Central memory CD8-positive, alpha-beta T cell (primary cell): ENCODE measurements at regions not wholly inside any gene's neighbourhood (a gene's known extent, or its start where the extent isn't known, plus 50 kb on each side); places are given as distances from the start of the nearest gene placed in this dataset.

Experiments used
- ATAC-seq: fragments of 150-1000 bp; cut with Tn5 transposase; replicated peaks from 2 replicates; pipeline ENCODE4 v1.10.0; 2022; ENCODE audit warnings: mild to moderate bottlenecking, moderate FRiP score, moderate number of reproducible peaks; ENCODE audit not compliant: poor library complexity, severe bottlenecking; ENCODE audit errors: extremely low read depth
- DNase-seq, 2 donors: peaks; one replicate each; pipeline ENCODE4 v3.0.0; 2021; ENCODE audit warnings: low spot score in 2 of 2
- H3K27ac Mint-ChIP-seq: one replicate; pipeline ENCODE4 v1.8.0; 2022; ENCODE audit warnings: low read depth, mild to moderate bottlenecking, moderate library complexity, mixed read lengths
- H3K27me3 Mint-ChIP-seq: one replicate; pipeline ENCODE4 v1.8.0; 2022; ENCODE audit warnings: mixed read lengths
- H3K36me3 Mint-ChIP-seq: one replicate; pipeline ENCODE4 v1.8.0; 2022; ENCODE audit warnings: mild to moderate bottlenecking, moderate library complexity, mixed read lengths; ENCODE audit not compliant: insufficient read depth
- H3K4me1 Mint-ChIP-seq: one replicate; pipeline ENCODE4 v1.8.0; 2022; ENCODE audit warnings: mixed read lengths
- H3K4me3 Mint-ChIP-seq: one replicate; pipeline ENCODE4 v1.8.0; 2022; ENCODE audit warnings: mild to moderate bottlenecking, moderate library complexity, mixed read lengths
- H3K9me3 Mint-ChIP-seq: one replicate; pipeline ENCODE4 v1.8.0; 2022; ENCODE audit warnings: mixed read lengths

GRCh38 chr20:20851385-20851784, 138.9 kb upstream of the RALGAPA2 start:
- ATAC-seq: no peak
- Mint-ChIP-seq H3K9me3 (no peaks in the 10 kb centered on the region), H3K4me3 (no peak overlapping the region), H3K4me1 (no peaks in the 10 kb centered on the region), H3K27me3 (peaks cover 18% of the 10 kb centered on the region), H3K36me3 (no peaks in the 10 kb centered on the region), H3K27ac (no peak overlapping the region)
- no peak for DNase-seq

DNA sequence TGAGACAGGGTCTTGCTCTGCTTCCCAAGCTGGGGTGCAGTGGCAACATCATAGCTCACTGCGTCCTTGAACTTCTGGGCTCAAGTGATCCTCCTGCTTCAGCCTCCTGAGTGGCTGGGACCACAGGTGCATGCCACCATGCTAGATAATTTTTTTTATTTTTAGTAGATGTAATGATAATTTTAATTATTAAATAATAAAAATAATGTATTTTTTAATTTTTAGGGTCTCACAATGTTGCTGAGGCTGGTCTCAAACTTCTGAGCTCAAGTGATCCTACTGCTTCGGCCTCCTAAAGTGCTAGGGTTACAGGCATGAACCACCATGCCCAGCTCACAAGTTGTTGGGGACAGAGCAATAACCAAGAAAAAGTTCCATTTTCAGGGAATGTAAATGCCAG, 138.0 kb upstream of the RALGAPA2 start:
- DNase-seq (no peak), ATAC-seq (no peak)
- H3K27me3 Mint-ChIP-seq: peaks cover 25% of the 10 kb centered on the region
- H3K4me1 Mint-ChIP-seq: no peaks in the 10 kb centered on the region
- no peak overlapping the region for H3K4me3 Mint-ChIP-seq
- no peaks in the 10 kb centered on the region for H3K36me3 Mint-ChIP-seq
- no peak overlapping the region for H3K27ac Mint-ChIP-seq
- H3K9me3 Mint-ChIP-seq: no peaks in the 10 kb centered on the region

GRCh38 chr20:20849161-20849560, 136.7 kb upstream of the RALGAPA2 start:
- Mint-ChIP-seq H3K36me3 (no peaks in the 10 kb centered on the region), H3K4me3 (no peak overlapping the region), H3K27me3 (peaks cover 29% of the 10 kb centered on the region), H3K9me3 (no peaks in the 10 kb centered on the region), H3K27ac (no peak overlapping the region), H3K4me1 (no peaks in the 10 kb centered on the region)
- no peak for DNase-seq
- ATAC-seq: no peak

DNA sequence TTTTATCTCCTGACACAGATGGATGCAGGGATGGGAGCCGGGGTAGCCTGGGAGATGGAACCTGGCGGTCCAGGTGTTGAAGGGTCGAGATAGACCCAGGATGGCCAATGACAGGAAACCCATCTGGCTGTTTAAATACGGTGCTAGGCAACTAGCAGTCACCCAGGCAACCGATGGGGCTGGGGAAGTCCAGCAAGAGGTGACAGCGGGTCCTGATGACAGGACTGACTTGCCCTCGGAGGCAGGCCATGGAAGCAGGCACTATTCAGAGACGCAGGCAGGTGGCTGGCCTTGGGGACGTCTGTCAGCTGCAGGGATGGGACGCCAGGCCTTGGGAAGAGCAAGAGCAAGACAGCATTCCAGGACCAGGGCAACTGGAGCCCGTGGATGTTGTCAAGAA, 135.4 kb upstream of the RALGAPA2 start:
- Mint-ChIP-seq H3K27me3 (peaks cover 29% of the 10 kb centered on the region), H3K9me3 (no peaks in the 10 kb centered on the region), H3K4me3 (no peak overlapping the region), H3K36me3 (no peaks in the 10 kb centered on the region), H3K4me1 (no peaks in the 10 kb centered on the region), H3K27ac (no peak overlapping the region)
- no peak for DNase-seq
- no peak for ATAC-seq

DNA sequence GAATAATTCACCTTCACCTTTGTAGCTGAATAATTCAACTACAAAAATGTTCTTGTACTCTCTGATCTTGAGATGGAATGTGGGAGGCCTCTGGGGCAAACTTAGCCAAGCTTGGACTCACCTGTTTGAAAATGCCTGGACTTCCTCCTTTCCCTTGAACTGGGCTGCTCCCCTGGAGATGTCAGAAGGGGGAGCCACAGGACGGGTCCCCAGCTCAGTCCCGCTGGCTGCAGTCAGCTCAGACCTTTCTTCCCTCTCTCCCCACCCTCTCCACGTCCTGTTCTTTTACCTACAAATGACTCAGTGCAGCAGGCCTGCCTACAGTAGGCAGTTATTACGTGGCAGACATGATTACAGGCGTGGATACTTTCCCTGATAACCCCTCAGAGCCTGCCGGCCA, 131.5 kb upstream of the RALGAPA2 start:
- Mint-ChIP-seq H3K4me1 (no peaks in the 10 kb centered on the region), H3K9me3 (no peaks in the 10 kb centered on the region), H3K27me3 (peaks cover 29% of the 10 kb centered on the region), H3K4me3 (no peak overlapping the region), H3K36me3 (no peaks in the 10 kb centered on the region), H3K27ac (no peak overlapping the region)
- ATAC-seq (no peak), DNase-seq (no peak)

DNA sequence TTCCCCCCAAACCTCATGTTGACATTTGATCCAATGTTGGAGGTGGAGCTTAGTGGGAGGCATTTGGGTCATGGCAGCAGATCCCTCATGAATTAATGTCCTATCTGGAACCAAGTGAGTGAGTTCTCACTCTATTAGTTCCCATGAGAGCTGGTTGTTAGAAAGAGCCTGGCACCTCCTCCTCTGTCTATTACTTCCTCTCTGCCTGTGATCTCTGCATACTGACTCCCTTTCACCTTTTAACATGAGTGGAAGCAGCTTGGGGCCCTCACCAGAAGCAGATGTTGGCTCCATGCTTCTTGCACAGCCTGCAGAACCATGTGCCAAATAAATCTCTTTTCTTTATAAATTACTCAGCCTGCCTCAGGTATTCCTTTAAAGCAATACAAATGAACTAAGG, 127.3 kb upstream of the RALGAPA2 start:
- Mint-ChIP-seq H3K4me3 (no peak overlapping the region), H3K4me1 (peaks cover 5% of the 10 kb centered on the region), H3K27ac (no peak overlapping the region), H3K27me3 (peaks cover 29% of the 10 kb centered on the region), H3K36me3 (peaks cover 2% of the 10 kb centered on the region), H3K9me3 (no peaks in the 10 kb centered on the region)
- ATAC-seq: no peak
- DNase-seq: no peak

- DNase-seq (no peak), ATAC-seq (no peak)
- H3K36me3 Mint-ChIP-seq: peaks cover 2% of the 10 kb centered on the region
- peaks cover 46% of the 10 kb centered on the region for H3K27me3 Mint-ChIP-seq
- H3K4me3 Mint-ChIP-seq: no peak overlapping the region
- H3K9me3 Mint-ChIP-seq: no peaks in the 10 kb centered on the region
- peaks cover 5% of the 10 kb centered on the region for H3K4me1 Mint-ChIP-seq
- H3K27ac Mint-ChIP-seq: no peak overlapping the region
These were observed 125.2 kb upstream of the RALGAPA2 start for GRCh38 chr20:20837574-20838021.

- Mint-ChIP-seq H3K36me3 (peaks cover 2% of the 10 kb centered on the region), H3K4me1 (peaks cover 5% of the 10 kb centered on the region), H3K9me3 (no peaks in the 10 kb centered on the region), H3K4me3 (no peak overlapping the region), H3K27me3 (peaks cover 46% of the 10 kb centered on the region), H3K27ac (no peak overlapping the region)
- ATAC-seq (no peak), DNase-seq (no peak)
These were observed 124.4 kb upstream of the RALGAPA2 start for GRCh38 chr20:20836836-20837235.

DNA sequence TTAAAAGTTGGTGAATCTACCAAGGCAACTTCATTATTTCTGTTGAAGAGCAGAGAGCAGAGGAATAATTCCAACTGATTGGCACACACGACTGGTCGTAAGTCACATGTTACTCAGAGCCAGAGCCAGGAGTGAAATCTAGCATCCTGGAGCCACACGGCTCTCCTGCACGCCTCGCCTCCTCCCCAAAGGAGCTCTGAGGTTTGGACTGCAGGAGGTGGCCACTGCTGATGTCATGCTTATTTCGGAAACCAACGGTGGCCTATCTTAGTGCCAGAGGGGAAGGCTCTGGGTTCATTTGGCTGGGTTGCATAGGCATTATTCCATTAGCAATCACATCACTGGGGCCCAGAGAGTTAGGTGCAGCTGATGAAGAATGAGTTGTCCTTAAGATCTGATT, 123.5 kb upstream of the RALGAPA2 start:
- DNase-seq (no peak), ATAC-seq (no peak)
- H3K36me3 Mint-ChIP-seq: peaks cover 2% of the 10 kb centered on the region
- peaks cover 46% of the 10 kb centered on the region for H3K27me3 Mint-ChIP-seq
- no peak overlapping the region for H3K27ac Mint-ChIP-seq
- peaks cover 5% of the 10 kb centered on the region for H3K4me1 Mint-ChIP-seq
- H3K4me3 Mint-ChIP-seq: no peak overlapping the region
- H3K9me3 Mint-ChIP-seq: no peaks in the 10 kb centered on the region

DNA sequence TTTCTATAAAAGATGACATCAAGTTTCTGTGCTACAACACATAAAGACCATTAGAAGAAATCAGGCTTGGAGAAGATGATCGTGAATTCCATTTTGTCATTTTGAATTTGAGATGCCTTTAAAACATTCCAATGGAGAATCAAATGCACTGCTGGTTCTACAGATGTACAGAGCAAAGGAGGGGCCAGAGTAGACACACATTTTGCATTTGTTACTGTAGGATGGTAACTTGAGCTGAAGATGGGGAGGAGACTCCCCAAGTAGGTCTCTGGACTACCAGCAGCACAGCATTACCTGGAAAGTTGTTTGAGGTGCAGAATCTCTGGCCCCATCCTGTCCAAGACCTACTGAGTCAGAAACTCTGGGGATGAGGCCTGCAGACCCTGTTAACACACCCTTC, 121.6 kb upstream of the RALGAPA2 start:
- no peak overlapping the region for H3K27ac Mint-ChIP-seq
- DNase-seq: no peak
- H3K4me1 Mint-ChIP-seq: peaks cover 5% of the 10 kb centered on the region
- ATAC-seq: no peak
- peaks cover 46% of the 10 kb centered on the region for H3K27me3 Mint-ChIP-seq
- peaks cover 2% of the 10 kb centered on the region for H3K36me3 Mint-ChIP-seq
- no peaks in the 10 kb centered on the region for H3K9me3 Mint-ChIP-seq
- no peak overlapping the region for H3K4me3 Mint-ChIP-seq

DNA sequence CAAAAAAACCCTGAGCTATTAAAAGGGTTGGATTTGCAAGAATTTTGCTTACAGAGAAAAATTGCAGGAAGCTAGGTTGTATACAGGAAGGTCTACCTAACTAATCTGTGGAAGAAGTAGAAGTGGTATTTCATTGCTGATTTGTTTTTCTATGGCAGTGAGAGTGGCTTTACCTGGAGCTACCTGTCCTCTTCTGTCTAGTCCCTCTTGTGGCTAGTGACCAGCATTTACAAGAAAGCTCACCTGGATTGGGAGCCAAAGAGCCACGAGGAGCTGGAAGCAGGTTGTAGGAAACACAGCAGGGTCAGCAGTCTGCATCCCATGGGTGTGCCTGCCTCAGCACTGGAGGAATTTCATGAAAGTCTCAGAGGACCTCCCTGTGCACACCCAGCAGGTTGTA, 120.3 kb upstream of the RALGAPA2 start:
- no peak for ATAC-seq
- no peak for DNase-seq
- peaks cover 45% of the 10 kb centered on the region for H3K27me3 Mint-ChIP-seq
- H3K4me1 Mint-ChIP-seq: peaks cover 5% of the 10 kb centered on the region
- no peaks in the 10 kb centered on the region for H3K9me3 Mint-ChIP-seq
- peaks cover 2% of the 10 kb centered on the region for H3K36me3 Mint-ChIP-seq
- no peak overlapping the region for H3K27ac Mint-ChIP-seq
- no peak overlapping the region for H3K4me3 Mint-ChIP-seq

DNA sequence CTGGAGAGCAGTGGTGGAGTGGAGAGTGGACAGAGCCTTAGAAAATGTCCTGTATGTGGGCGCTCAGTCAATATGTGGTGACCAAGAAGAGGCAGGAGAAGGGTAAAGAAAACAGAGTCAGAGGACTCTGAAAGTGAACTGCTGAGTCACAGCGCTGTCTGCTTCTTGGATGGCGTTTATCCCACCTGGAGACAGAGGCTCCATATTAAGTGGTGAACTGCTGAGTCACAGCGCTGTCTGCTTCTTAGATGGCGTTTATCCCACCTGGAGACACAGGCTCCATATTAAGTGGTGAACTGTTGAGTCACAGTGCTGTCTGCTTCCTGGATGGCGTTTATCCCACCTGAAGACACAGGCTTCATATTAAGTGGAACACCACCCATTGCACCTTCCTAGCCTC, 119.3 kb upstream of the RALGAPA2 start:
- Mint-ChIP-seq H3K4me3 (no peak overlapping the region), H3K4me1 (no peaks in the 10 kb centered on the region), H3K27ac (no peak overlapping the region), H3K27me3 (peaks cover 44% of the 10 kb centered on the region), H3K36me3 (peaks cover 1% of the 10 kb centered on the region), H3K9me3 (no peaks in the 10 kb centered on the region)
- ATAC-seq (no peak), DNase-seq (no peak)

DNA sequence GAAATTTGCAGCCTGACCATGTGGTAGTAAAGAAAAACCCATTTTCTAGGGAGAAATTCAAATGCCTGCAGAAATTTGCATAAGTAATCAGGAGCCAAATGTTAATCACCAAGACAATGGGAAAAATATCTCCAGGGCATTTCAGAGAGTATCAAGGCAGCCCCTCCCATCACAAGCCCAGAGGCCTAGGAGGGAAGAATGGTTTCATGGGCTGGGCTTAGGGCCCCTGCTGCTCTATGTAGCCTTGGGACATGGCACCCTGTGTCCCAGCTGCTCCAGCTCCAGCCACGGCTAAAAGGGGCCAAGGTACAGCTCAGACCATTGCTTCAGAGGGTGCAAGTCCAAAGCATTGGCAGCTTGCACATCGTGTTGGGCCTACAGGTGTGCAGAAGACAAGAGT, 117.2 kb upstream of the RALGAPA2 start:
- ATAC-seq: no peak
- no peak overlapping the region for H3K27ac Mint-ChIP-seq
- no peak for DNase-seq
- H3K27me3 Mint-ChIP-seq: peaks cover 33% of the 10 kb centered on the region
- no peaks in the 10 kb centered on the region for H3K9me3 Mint-ChIP-seq
- no peak overlapping the region for H3K4me3 Mint-ChIP-seq
- H3K4me1 Mint-ChIP-seq: no peaks in the 10 kb centered on the region
- no peaks in the 10 kb centered on the region for H3K36me3 Mint-ChIP-seq

DNA sequence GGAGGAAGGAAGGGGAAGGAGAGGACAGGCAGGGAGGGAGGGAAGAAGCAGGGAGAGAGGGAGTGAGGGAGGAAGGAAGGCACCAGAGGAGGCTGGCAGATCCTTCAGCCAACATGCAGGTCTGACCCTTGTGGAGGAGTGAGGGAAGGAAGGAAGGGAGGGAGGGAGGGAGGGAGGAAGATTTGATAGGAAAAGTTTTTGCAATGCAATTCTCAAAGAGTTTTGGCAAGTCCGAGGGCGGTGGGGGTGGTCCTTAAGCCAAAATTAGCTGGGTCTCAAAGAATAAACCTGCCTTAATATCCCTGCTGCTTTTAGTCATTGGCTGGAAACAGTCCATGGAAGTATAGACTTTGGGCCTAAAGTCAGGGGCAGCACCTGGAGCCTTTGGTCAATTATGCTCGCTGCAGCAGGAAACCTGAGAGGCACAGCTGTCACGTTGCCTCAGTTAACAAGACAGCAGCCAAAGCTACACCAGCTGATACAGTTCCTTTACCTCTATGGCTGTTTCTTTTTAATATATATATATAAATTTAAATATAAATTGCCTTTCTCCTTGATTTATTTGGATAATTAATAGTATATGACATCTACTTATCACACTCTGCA, 115.7 kb upstream of the RALGAPA2 start:
- H3K4me3 Mint-ChIP-seq: no peak overlapping the region
- ATAC-seq (no peak), DNase-seq (no peak)
- H3K36me3 Mint-ChIP-seq: no peaks in the 10 kb centered on the region
- no peaks in the 10 kb centered on the region for H3K4me1 Mint-ChIP-seq
- H3K27me3 Mint-ChIP-seq: peaks cover 31% of the 10 kb centered on the region
- H3K9me3 Mint-ChIP-seq: no peaks in the 10 kb centered on the region
- no peak overlapping the region for H3K27ac Mint-ChIP-seq
